Choroid plexus epithelial cell (primary cell): ENCODE measurements at regions not wholly inside any gene's neighbourhood (a gene's known extent, or its start where the extent isn't known, plus 50 kb on each side); places are given as distances from the start of the nearest gene placed in this dataset.

Experiments
- DNase-seq: peaks from one replicate; pipeline ENCODE4 v3.0.0-alpha.2; 2010; ENCODE audit warnings: low read depth
- H3K4me3 ChIP-seq: 2 replicates; pipeline ENCODE4 v1.5.1; 2011; ENCODE audit warnings: low read depth, mild to moderate bottlenecking, control low read depth, low read length, moderate library complexity
- CTCF ChIP-seq: conservative IDR thresholded peaks from 2 replicates; pipeline ENCODE4 v1.5.1; 2011; ENCODE audit warnings: low read depth, mild to moderate bottlenecking, control low read depth, inconsistent platforms, low read length, moderate library complexity

- no peak for TF ChIP-seq CTCF
- no peak overlapping the region for H3K4me3 ChIP-seq
- no peak for DNase-seq
Measured at GRCh38 chr11:134524896-134525845, 113.1 kb upstream of the B3GAT1 start.

- DNase-seq: no peak
- TF ChIP-seq CTCF: no peak
- H3K4me3 ChIP-seq: no peak overlapping the region
Measured at GRCh38 chr11:134524201-134524600, 112.2 kb upstream of the B3GAT1 start.

- TF ChIP-seq CTCF: no peak
- no peak for DNase-seq
- no peak overlapping the region for H3K4me3 ChIP-seq
Measured at GRCh38 chr11:134522782-134523570, 110.9 kb upstream of the B3GAT1 start.

- no peak overlapping the region for H3K4me3 ChIP-seq
Measured at GRCh38 chr11:134521452-134522289, 109.6 kb upstream of the B3GAT1 start.

GRCh38 chr11:134521001-134521400 lies 109.0 kb upstream of the B3GAT1 start:
- no peak for TF ChIP-seq CTCF
- no peak for DNase-seq

More at GRCh38 chr11:134521452-134522289, 109.6 kb upstream of the B3GAT1 start:
- no peak for TF ChIP-seq CTCF
- DNase-seq: no peak

GRCh38 chr11:134519788-134520187 lies 107.7 kb upstream of the B3GAT1 start:
- DNase-seq: no peak
- no peak for TF ChIP-seq CTCF

More at GRCh38 chr11:134521001-134521400, 109.0 kb upstream of the B3GAT1 start:
- no peak overlapping the region for H3K4me3 ChIP-seq

More at GRCh38 chr11:134519788-134520187, 107.7 kb upstream of the B3GAT1 start:
- H3K4me3 ChIP-seq: no peak overlapping the region
